HG03575 (cell line): ENCODE measurements at regions not wholly inside any gene's neighbourhood (a gene's known extent, or its start where the extent isn't known, plus 50 kb on each side); places are given as distances from the start of the nearest gene placed in this dataset.
"Not testable (repeated sequence)": the region's sequence is repeated elsewhere in the genome, so short reads cannot be mapped to it uniquely, and the experiment has no call there.

ENCODE experiments used
- ATAC-seq: cut with Tn5 transposase; IDR thresholded peaks from one replicate; pipeline ENCODE4 v1.9.1; 2021; ENCODE audit not compliant: unreplicated experiment, insufficient number of reproducible peaks, low FRiP score; ENCODE audit errors: extremely low read depth

DNA sequence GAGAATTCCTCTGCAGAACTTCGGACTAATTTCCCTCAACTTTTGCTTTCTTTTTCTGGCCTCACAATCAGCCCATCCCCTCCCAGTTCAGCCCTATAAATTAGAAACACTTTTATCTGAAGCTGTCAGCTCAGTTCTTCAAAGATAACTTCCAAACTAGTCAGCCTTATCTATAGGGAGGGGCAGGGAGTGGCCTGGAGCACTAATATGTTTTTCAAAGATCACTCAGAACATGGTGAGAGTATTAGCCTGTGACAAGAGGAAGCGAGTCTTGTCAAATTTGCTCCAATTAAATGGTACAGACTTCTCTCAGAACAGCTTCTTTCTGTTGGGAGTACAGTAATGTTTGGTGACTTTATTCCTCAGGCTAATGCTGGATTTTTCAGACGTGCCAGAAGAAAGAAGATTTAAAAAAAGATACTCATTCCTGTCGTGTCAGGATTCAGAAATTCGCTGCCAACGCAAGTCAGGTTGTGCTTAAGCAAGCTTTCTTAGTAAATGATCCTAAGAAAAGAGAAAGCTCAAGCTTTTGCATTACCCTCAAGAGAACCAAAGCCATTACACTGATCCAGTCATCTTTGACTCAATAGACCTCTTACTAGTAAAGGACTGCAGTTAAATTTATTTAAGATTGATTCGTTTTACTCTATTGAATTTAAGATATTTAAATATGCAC is 1033.6 kb downstream of the SLITRK5 start:
- no peak for ATAC-seq

DNA sequence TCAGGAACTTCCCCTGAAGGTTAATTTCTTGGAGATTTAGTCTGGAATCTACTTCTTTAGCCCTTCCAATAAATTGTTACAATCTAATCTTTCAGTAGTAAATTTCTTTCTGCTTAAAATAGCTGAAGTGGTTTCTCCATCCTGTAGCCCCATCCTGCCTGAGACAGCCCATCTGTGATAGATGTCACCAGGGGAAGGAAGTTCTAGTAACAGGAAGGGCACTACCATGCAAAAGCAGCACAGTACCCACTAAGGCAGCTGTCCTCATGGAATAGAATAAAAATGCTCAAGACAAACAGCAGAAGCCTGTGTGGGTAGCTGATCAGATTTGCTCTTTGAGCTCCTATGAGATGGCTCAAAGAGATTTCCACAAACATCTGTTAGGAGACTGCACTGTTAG is 1036.5 kb downstream of the SLITRK5 start:
- ATAC-seq: no peak

DNA sequence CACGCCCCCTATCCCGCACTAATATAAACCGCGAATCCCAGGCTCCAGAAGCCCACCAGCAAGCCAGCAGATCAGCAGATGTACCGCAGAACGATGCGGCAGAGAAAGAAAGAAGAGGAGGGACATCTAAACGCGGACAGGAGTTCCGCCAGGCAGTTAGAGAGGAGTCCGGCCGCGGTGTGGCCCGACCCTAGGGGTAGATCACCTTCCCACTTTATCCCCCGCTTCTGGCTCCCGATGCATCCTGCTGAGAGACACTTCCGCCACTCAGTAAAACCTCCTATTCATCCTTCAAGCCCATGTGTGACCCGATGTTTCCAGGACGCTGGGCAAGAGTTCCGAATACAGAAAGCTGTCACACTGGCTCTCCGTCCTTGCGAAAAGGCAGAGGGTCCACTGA is 1046.8 kb downstream of the SLITRK5 start:
- ATAC-seq: no peak

DNA sequence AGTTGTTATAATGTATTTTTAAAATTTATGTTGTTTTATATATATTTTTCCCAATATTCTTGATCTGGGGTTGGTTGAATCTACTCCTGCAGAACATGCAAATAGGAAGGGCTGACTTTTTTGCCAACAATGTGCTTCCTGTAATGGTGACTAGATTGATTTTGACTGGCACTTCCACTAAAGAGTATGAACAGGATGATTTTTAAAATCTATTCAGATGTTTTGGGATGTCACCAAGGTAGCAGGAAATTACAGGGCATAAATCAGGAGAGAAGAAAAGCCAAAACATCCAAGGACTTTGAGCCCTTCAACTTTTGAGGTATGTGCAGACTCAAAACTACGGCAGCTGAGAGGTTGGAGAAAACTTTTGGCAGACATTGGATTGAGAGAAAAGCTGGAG is 1047.6 kb downstream of the SLITRK5 start:
- ATAC-seq: no peak

DNA sequence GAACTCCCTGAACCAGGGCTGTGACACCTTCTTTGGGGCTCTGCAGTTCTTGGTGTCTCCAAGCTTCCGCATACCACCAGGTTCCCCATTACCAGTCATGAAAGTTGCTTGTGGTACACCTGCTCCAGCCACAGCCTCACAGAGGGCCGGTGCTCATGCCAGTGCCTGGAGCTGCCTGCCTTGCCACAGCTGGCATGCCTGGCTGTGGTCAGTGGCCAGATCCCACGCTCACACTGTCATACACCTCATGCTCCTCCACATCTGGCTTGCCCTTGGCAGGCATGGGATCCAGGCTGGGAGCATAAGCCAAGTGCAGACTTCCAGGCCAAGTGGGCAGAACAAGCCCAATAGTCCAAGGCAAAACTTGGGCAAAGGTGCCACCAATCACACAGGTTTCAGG is 1054.9 kb downstream of the SLITRK5 start:
- no peak for ATAC-seq

DNA sequence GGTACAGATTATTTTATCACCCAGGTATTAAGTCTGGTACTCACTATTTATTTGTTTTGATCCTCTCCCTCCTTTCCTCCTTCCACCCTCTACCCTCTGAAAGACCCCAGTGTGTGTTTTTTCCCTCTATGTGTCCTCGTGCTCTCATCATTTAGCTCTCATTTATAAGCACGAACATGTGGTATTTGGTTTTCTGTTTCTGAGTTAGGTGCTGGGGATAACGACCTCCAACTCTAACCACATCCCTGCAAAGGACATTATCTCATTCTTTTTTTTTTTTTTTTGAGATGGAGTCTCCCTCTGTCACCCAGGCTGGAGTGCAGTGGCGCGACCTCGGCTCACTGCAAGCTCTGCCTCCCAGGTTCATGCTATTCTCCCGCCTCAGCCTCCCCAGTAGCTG is 1056.1 kb downstream of the SLITRK5 start:
- not testable (repeated sequence) for ATAC-seq

DNA sequence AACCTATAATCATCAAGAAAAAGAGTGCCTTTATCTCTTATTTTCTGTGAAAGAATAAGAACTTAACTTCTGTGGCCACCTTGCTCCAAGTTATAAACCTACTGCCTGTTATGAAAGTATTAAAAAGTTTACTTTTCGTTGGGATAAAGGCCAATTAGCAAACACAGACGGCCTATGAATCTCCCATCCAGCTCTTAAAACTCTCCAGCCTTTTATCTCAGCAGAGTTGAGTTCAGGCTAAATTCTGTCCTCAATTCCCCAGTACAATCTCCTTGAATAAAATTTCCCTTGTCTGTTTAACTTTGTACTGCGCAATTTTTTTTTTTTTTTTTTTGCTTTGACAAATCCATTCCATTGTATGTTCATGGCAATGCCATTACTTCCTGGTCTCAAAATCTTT is 1058.4 kb downstream of the SLITRK5 start:
- ATAC-seq: no peak

DNA sequence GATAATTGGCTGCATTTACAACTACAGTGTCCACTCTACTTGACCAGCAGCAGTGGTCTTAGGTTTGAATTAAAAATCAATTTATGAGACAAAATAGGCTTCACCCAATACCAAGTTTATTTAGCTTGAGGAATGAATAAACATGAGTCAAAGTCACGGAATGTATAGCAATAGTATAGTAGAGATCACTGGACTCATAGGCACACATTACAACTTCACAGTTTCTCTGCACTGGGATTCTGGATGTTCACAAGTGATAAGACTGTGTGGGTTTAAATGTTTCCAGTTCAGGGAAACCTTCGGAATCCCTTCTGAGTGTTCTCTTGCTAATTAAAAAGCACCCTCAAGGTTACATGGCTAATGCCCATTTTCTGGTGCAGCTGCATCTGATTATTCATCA is 1064.9 kb downstream of the SLITRK5 start:
- ATAC-seq: no peak

DNA sequence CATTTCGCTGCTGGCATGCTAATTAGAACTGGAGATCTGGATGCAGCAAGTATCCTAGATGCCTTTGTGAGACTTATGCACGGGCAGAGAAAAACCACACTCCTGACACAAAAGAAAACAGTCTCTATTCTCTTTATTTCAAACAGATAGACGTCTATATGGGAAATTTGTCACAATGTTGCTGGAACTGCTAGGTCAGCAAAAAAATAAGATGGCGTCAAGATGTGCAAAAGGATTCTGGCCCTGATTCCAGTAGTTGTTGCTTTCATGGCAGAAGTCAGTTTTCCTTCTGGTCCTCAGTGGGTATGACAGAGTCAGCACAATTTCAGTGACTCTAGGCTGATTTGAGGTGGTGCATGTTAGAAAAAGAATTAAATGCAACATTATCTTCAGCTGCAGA is 1068.0 kb downstream of the SLITRK5 start:
- ATAC-seq: no peak

DNA sequence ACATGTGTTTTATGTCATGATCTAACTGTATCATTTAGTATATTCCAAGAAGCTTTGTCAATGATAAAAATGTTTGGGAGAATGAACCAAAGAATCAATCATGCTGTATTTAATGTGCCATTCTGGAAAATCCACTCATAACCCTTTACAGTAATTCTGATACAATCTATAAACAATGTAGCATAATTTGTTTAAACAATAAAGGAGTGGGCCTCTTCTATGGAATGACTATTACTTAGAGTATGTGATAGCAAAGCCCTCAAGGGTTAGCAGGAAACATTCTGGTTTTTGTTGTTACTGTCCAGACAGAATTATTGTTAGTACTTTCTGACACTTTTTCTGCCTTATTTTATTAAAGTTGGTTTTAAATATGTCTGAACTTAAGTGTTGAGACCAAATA is 1073.1 kb downstream of the SLITRK5 start:
- no peak for ATAC-seq

DNA sequence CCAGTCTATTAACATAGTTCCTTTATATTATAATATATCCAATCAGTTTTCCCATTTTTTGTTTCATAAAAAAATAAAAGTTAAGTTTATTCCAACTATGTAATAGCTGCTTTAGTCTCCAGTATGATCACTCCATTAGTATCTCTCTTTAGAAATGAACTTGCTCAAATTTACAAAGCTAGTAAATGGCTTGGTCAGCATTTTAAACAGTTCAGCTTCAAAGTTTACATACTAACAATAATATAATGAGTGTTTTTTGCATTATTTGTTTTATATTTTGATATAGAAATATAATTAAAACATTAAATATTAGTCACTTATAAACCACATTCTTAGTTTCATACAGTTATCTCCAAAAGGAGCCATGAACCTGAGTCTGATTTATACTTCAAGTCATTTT is 1073.8 kb downstream of the SLITRK5 start:
- ATAC-seq: no peak

DNA sequence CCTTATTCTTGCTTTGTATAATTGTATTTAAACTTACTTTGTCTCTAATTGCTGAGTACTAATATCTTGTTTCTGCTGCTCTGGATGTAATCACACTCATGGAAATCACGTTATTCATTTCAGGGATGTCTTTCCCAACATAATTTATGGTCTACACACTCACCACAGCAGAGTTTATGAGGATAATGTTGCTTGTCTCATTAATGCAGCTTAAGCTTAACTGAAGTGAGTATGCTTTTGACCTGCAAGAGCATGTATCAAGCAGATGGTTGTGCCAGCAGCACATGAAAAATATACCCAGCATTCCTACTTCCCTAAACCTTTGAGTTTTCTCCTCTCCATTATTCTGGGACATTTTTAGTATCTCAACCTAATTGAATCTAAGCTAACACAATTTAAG is 1080.9 kb downstream of the SLITRK5 start:
- ATAC-seq: no peak

DNA sequence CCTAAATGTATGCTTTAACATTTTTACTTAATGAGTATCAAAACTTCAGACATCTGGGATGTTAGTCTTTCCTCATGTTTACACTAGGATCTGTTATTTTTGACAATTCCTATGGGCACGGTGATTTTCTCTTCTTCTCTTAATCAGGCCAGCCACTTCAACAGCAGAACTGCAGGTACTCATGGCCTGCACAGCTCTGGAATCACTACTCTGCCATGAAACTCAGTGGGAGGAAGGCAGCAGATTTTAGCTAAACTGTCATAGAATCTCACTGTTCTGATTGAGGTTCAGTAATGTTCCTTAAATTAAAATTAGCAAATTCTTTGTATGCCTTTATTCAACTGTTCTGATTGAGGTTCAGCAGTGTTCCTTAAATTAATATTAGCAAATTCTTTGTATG is 1083.0 kb downstream of the SLITRK5 start:
- no peak for ATAC-seq

DNA sequence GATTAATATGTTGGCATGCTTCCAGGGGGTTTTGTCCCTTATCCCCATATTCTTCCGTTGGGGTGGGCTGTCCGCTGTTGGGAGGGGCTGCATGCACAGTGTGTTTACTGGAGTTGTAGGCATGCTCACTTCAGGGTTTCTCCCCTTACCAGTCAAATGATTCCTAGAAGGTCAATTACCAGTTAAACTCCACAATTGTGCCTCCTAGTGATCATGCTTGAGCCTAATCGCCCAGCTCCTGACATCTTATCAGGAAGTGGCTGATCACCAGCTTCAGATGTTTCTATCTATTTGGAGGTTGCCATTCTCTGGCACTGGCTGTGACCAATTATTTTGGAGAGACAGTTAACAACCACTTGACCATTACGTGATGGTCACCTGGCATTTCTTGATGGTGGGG is 1090.0 kb downstream of the SLITRK5 start:
- ATAC-seq: no peak

DNA sequence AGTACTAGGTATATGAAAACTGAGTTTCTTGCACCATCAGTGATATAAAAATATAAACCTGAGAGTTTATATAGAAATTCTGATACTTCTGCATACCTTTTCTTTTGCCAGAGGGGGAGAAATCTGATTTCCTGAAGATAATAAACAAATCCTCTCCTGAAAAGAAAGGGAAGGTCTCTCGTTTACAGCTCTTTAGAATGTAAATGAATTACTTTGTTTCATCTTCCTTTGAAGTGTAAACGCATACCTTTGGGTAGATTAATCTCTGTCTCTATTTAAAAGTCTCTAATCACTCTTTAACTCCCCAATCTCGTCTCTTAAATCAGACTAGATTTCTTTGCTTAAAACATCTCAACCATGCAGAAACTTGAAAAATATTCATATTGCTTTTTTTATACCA is 1092.9 kb downstream of the SLITRK5 start:
- no peak for ATAC-seq

DNA sequence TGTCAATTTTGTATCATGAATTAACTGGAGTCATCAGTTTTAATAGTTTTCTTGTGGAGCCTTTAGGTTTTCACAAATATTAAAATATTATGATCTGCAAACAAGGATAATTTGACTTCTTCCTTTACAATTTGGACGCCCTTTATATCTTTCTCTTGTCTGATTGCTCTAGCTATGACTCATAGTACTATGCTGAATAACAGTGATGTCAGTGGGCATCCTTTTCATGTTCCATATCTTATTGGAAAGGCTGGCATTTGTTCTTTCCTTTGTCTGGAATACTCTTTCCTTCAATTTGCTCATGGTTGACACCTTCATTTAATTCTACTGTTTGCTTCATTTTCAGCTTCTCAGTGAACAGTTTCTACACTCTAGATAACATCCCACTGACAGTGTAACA is 1129.3 kb downstream of the SLITRK5 start:
- ATAC-seq: no peak

DNA sequence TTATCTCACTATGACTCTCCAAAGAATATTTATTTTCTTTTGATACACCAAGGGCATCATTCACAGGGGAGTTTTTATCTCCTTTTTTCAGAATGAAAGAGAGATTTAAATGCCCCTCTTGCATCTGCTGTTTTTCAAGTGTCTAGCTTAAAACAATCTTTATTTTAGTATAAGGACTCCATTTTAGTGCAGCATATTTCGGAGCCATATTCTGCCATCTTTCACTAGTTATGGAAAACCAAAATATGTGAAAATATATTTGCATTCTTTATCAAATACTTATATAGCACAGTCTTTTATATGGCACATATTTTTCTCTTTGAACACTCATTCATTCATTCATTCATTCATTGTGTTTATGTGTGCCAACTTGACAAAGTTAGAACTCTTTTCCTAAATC is 1130.2 kb downstream of the SLITRK5 start:
- no peak for ATAC-seq

DNA sequence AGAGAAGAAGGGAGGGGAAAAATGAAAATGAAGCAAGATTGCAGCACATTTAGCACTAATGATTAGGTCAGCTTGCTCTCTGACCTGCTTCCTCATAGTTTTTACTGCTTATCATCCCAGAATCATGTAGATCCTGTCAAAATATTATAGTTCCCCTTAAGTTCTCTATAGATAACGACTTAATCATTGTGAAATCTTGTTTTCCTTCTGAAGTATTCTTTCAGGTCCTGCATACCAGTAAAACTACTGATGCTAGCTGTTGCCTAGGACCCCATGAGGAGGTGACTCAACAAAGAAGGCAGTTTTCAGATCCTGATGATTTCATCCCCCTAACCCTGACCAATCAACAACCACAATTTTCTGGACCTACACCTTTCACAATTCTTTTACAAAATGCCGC is 1131.7 kb downstream of the SLITRK5 start:
- ATAC-seq: no peak

DNA sequence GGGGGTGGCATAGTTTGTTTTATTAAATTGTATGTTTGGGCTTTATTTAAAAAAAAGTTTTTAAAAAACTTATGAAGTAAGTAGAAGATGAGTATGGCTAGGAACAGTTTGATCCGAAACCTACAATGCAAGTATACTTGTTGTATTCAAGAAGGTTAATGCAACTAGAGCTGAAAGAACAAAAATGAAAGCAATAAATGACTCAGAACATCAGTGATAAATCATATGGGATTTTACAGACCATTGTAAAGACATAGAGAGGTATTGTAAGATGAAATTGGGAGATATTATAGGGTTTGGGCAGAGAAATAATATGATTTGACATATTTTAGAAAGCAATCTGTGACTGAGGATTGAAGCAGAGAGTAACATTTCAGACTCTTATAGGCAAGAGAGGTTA is 1135.3 kb downstream of the SLITRK5 start:
- no peak for ATAC-seq

DNA sequence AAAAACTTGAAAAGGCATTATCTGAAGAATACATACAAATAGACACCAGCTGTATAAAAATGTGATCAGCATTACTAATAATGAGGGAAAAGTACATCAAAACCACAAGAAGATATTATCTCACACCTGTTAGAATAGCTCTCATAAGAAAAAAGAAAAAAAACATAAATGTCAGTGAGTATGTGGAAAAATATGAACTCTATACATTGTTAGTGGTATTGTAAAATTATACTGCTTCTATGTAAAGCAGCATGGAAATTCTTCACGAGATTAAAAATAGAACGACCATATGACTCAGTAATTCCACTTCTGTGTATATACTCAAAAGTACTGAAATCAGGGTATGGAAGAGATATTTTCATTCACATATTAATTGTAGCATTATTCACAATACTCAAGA is 1146.4 kb downstream of the SLITRK5 start:
- no peak for ATAC-seq

DNA sequence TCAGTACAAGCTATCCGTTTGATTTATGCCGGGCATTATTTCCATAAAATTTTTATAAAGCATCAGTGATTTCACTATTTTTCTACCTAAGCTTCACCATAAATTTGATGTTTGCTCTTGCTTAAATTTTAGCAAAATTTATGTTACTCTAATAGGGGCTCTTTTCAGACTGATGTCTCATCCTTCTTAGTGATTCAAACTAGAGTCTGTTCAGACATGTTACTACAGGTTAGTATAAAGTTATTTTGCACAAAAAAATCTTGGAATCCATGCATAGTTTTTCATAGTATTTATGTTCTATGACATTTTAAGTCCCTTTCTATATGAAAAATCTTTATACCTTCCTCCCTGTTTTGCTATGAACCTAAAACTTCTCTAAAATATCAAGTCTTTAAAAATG is 1151.9 kb downstream of the SLITRK5 start:
- no peak for ATAC-seq
